BE2C (cell line): ENCODE measurements at regions not wholly inside any gene's neighbourhood (a gene's known extent, or its start where the extent isn't known, plus 50 kb on each side); places are given as distances from the start of the nearest gene placed in this dataset.

Experiments
- DNase-seq: peaks from one replicate; pipeline ENCODE4 v3.0.0-alpha.2; 2020
- H3K27me3 ChIP-seq: fragments of 250-450 bp; sonication (Bioruptor Pico); 2 replicates; pipeline ENCODE4 v1.5.1; 2020; ENCODE audit warnings: mild to moderate bottlenecking
- H3K36me3 ChIP-seq: fragments of 250-450 bp; sonication (Bioruptor Pico); 2 replicates; pipeline ENCODE4 v1.5.1; 2020; ENCODE audit warnings: mild to moderate bottlenecking
- H3K4me1 ChIP-seq: fragments of 250-450 bp; sonication (Bioruptor Pico); 2 replicates; pipeline ENCODE4 v1.5.1; 2020
- H3K4me3 ChIP-seq: 2 replicates; pipeline ENCODE4 v1.5.1; 2011; ENCODE audit warnings: low read depth, low read length
- H3K9me3 ChIP-seq: fragments of 250-450 bp; sonication (Bioruptor Pico); 2 replicates; pipeline ENCODE4 v1.5.1; 2020
- CTCF ChIP-seq: IDR thresholded peaks from 2 replicates; pipeline ENCODE4 v1.5.1; 2012; ENCODE audit warnings: mild to moderate bottlenecking, low read depth, low read length

GRCh38 chr2:88248280-88248828 is 78.2 kb downstream of the THNSL2 start:
- DNase-seq = no peak
- no peaks in the 10 kb centered on the region for H3K27me3 ChIP-seq
- no peak overlapping the region for H3K4me3 ChIP-seq
- no peaks in the 10 kb centered on the region for H3K4me1 ChIP-seq
- no peaks in the 10 kb centered on the region for H3K9me3 ChIP-seq
- H3K36me3 ChIP-seq = no peaks in the 10 kb centered on the region
- no peak for TF ChIP-seq CTCF

GRCh38 chr2:88247531-88247930 is 77.4 kb downstream of the THNSL2 start:
- no peak for TF ChIP-seq CTCF
- no peak overlapping the region for H3K4me3 ChIP-seq
- H3K9me3 ChIP-seq = no peaks in the 10 kb centered on the region
- no peaks in the 10 kb centered on the region for H3K36me3 ChIP-seq
- no peaks in the 10 kb centered on the region for H3K4me1 ChIP-seq
- no peaks in the 10 kb centered on the region for H3K27me3 ChIP-seq
- DNase-seq = no peak

- Histone ChIP-seq H3K4me3 (no peak overlapping the region), H3K27me3 (no peaks in the 10 kb centered on the region), H3K36me3 (no peaks in the 10 kb centered on the region), H3K9me3 (no peaks in the 10 kb centered on the region), H3K4me1 (no peaks in the 10 kb centered on the region)
- no peak for TF ChIP-seq CTCF
- no peak for DNase-seq
Observed at GRCh38 chr2:88245109-88245508, 75.0 kb downstream of the THNSL2 start.

- Histone ChIP-seq H3K4me1 (no peaks in the 10 kb centered on the region), H3K4me3 (no peak overlapping the region), H3K9me3 (no peaks in the 10 kb centered on the region), H3K36me3 (no peaks in the 10 kb centered on the region), H3K27me3 (no peaks in the 10 kb centered on the region)
- TF ChIP-seq CTCF = no peak
- no peak for DNase-seq
Observed at GRCh38 chr2:88239781-88240180, 69.6 kb downstream of the THNSL2 start.

GRCh38 chr2:88236666-88237065 is 66.5 kb downstream of the THNSL2 start:
- no peak for DNase-seq
- Histone ChIP-seq H3K4me3 (no peak overlapping the region), H3K36me3 (no peaks in the 10 kb centered on the region), H3K27me3 (no peaks in the 10 kb centered on the region), H3K9me3 (no peaks in the 10 kb centered on the region), H3K4me1 (no peaks in the 10 kb centered on the region)
- TF ChIP-seq CTCF = no peak
